Liver (tissue), 8 donors: ENCODE measurements at regions not wholly inside any gene's neighbourhood (a gene's known extent, or its start where the extent isn't known, plus 50 kb on each side); places are given as distances from the start of the nearest gene placed in this dataset.

Experiments used
- DNase-seq: peaks from one replicate; pipeline ENCODE4 v3.0.0-alpha.2; 2017; ENCODE audit warnings: low spot score
- H3K27ac ChIP-seq, 2 donors: one replicate each; pipeline ENCODE4 v1.7.0; 2013; ENCODE audit warnings: inconsistent platforms in 2 of 2, low read length in 2 of 2, control low read depth in 1 of 2, low read depth in 1 of 2, mild to moderate bottlenecking in 1 of 2
- H3K27me3 ChIP-seq, 4 donors: one replicate each; pipeline versions ENCODE4 v1.6.1 to v1.7.0; 2013; ENCODE audit warnings: low read length in 3 of 4, inconsistent platforms in 1 of 4, mild to moderate bottlenecking in 1 of 4, moderate library complexity in 1 of 4; ENCODE audit not compliant: control insufficient read depth in 4 of 4, insufficient read depth in 4 of 4
- H3K36me3 ChIP-seq, 4 donors: one replicate each; pipeline versions ENCODE4 v1.6.1 to v1.7.0; 2013; ENCODE audit warnings: low read length in 3 of 4, mild to moderate bottlenecking in 3 of 4, low read depth in 1 of 4, moderate library complexity in 1 of 4; ENCODE audit not compliant: control insufficient read depth in 4 of 4, insufficient read depth in 3 of 4
- H3K4me1 ChIP-seq, 4 donors: one replicate each; pipeline versions ENCODE4 v1.6.1 to v1.7.0; 2013; ENCODE audit warnings: low read length in 3 of 4, mild to moderate bottlenecking in 3 of 4, moderate library complexity in 1 of 4; ENCODE audit not compliant: control insufficient read depth in 4 of 4, insufficient read depth in 4 of 4
- H3K4me3 ChIP-seq, 3 donors: one replicate each; pipeline versions ENCODE4 v1.6.1 to v1.7.0; 2013; ENCODE audit warnings: low read length in 3 of 3, control low read depth in 1 of 3, low read depth in 1 of 3, mild to moderate bottlenecking in 1 of 3
- H3K9ac ChIP-seq, 2 donors: one replicate each; pipeline ENCODE4 v1.7.0; 2013; ENCODE audit warnings: low read length in 2 of 2, mild to moderate bottlenecking in 2 of 2, moderate library complexity in 2 of 2, control low read depth in 1 of 2, low read depth in 1 of 2
- H3K9me3 ChIP-seq, 4 donors: one replicate each; pipeline versions ENCODE4 v1.6.1 to v1.7.0; 2013; ENCODE audit warnings: low read length in 3 of 4; ENCODE audit not compliant: control insufficient read depth in 4 of 4
- EGR1 ChIP-seq, 2 donors: IDR thresholded peaks; 2 replicates each; pipeline ENCODE4 v1.6.1; 2016 to 2018; ENCODE audit warnings: antibody characterized with exemption in 2 of 2, low read depth in 2 of 2
- FOXA1 ChIP-seq: IDR thresholded peaks from 2 replicates; pipeline ENCODE4 v1.6.1; 2016; ENCODE audit warnings: antibody characterized with exemption
- FOXA2 ChIP-seq: IDR thresholded peaks from 2 replicates; pipeline ENCODE4 v1.6.1; 2016; ENCODE audit warnings: antibody characterized with exemption
- GABPA ChIP-seq, 2 donors: IDR thresholded peaks in 1 of 2; conservative IDR thresholded peaks in 1 of 2; 2 replicates each; pipeline ENCODE4 v1.6.1; 2016; ENCODE audit warnings: antibody characterized with exemption in 2 of 2, mild to moderate bottlenecking in 1 of 2, moderate library complexity in 1 of 2
- HNF4G ChIP-seq: IDR thresholded peaks from 2 replicates; pipeline ENCODE4 v1.6.1; 2016; ENCODE audit warnings: antibody characterized with exemption
- JUND ChIP-seq, 2 donors: IDR thresholded peaks; 2 replicates each; pipeline ENCODE4 v1.6.1; 2016; ENCODE audit warnings: antibody characterized with exemption in 2 of 2
- NR2F2 ChIP-seq: IDR thresholded peaks from 2 replicates; pipeline ENCODE4 v1.6.1; 2016; ENCODE audit warnings: antibody characterized with exemption
- RAD21 ChIP-seq, 2 donors: IDR thresholded peaks; 2 replicates each; pipeline ENCODE4 v1.6.1; 2016; ENCODE audit warnings: antibody characterized with exemption in 2 of 2, mild to moderate bottlenecking in 2 of 2
- RXRA ChIP-seq, 2 donors: IDR thresholded peaks; 2 replicates each; pipeline ENCODE4 v1.6.1; 2017 to 2018; ENCODE audit warnings: antibody characterized with exemption in 2 of 2, mild to moderate bottlenecking in 1 of 2
- YY1 ChIP-seq: IDR thresholded peaks from 2 replicates; pipeline ENCODE4 v1.6.1; 2016; ENCODE audit warnings: antibody characterized with exemption, mild to moderate bottlenecking
- WGBS: extraction: QIAGEN DNeasy Blood & Tissue Kit; methylation state at CpG from one replicate; pipeline ENCODE4 v1.1.7; 2013; 5-methylcytosine and 5-hydroxymethylcytosine counted together
- TF ChIP-seq, protein P1 (sequence below): IDR thresholded peaks from 2 replicates; pipeline ENCODE4 v1.6.1; 2016; ENCODE audit warnings: antibody characterized with exemption, mild to moderate bottlenecking
- TF ChIP-seq, protein P2 (sequence below): fragments of 150-350 bp; IDR thresholded peaks from 2 replicates; pipeline ENCODE4 v1.5.1; 2017; ENCODE audit warnings: improper control_type of control experiment, low read depth, low read length; ENCODE audit not compliant: missing input control
- TF ChIP-seq, protein P3 (sequence below): IDR thresholded peaks from 2 replicates; pipeline ENCODE4 v1.6.1; 2016; ENCODE audit warnings: antibody characterized with exemption
- TF ChIP-seq, protein P4 (sequence below): IDR thresholded peaks from 2 replicates; pipeline ENCODE4 v1.6.1; 2016; ENCODE audit warnings: antibody characterized with exemption
- donor health status: healthy.
- donor health status: healthy.
- donor health status: healthy.
- donor health status: healthy.
- donor health status: healthy.

DNA sequence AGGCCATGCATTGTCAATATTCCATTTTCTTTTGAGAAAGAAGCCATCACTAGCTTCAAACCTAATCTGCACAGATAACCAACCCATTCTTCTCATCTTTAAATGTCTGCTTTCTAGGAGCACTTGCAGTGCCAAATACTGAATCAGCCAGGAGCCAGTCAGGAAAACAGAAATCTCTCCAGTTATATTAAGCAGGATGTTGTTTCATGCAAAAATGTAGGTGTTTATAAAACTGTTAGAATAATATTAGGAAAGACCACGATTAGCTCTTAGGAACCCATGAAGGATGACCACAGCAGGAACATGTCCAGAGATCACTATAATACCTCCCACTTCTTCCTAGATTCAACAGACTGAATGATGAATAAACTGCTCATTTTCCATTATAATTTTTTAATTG is 86.0 kb downstream of the TTC32 start:
- Histone ChIP-seq H3K27ac (no peak overlapping the region), H3K27me3 (no peaks in the 10 kb centered on the region), H3K9me3 (no peaks in the 10 kb centered on the region), H3K4me3 (no peak overlapping the region), H3K4me1 (no peaks in the 10 kb centered on the region), H3K36me3 (no peaks in the 10 kb centered on the region), H3K9ac (no peak overlapping the region)
- TF ChIP-seq NR2F2 (no peak), RAD21 (IDR thresholded peaks at IDR 0.05) (no peak), RXRA (IDR thresholded peaks at IDR 0.05) (no peak), FOXA1 (no peak), JUND (IDR thresholded peaks at IDR 0.05) (no peak), YY1 (no peak), EGR1 (IDR thresholded peaks at IDR 0.05; ENCODE audit: low read depth in 2 of 2) (no peak), GABPA (IDR thresholded peaks at IDR 0.05 in 1 of 2, conservative IDR thresholded peaks at IDR 0.05 in 1 of 2) (no peak), HNF4G (no peak)
- TF ChIP-seq, protein P1, sequence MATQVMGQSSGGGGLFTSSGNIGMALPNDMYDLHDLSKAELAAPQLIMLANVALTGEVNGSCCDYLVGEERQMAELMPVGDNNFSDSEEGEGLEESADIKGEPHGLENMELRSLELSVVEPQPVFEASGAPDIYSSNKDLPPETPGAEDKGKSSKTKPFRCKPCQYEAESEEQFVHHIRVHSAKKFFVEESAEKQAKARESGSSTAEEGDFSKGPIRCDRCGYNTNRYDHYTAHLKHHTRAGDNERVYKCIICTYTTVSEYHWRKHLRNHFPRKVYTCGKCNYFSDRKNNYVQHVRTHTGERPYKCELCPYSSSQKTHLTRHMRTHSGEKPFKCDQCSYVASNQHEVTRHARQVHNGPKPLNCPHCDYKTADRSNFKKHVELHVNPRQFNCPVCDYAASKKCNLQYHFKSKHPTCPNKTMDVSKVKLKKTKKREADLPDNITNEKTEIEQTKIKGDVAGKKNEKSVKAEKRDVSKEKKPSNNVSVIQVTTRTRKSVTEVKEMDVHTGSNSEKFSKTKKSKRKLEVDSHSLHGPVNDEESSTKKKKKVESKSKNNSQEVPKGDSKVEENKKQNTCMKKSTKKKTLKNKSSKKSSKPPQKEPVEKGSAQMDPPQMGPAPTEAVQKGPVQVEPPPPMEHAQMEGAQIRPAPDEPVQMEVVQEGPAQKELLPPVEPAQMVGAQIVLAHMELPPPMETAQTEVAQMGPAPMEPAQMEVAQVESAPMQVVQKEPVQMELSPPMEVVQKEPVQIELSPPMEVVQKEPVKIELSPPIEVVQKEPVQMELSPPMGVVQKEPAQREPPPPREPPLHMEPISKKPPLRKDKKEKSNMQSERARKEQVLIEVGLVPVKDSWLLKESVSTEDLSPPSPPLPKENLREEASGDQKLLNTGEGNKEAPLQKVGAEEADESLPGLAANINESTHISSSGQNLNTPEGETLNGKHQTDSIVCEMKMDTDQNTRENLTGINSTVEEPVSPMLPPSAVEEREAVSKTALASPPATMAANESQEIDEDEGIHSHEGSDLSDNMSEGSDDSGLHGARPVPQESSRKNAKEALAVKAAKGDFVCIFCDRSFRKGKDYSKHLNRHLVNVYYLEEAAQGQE: no peak
- TF ChIP-seq, protein P2, sequence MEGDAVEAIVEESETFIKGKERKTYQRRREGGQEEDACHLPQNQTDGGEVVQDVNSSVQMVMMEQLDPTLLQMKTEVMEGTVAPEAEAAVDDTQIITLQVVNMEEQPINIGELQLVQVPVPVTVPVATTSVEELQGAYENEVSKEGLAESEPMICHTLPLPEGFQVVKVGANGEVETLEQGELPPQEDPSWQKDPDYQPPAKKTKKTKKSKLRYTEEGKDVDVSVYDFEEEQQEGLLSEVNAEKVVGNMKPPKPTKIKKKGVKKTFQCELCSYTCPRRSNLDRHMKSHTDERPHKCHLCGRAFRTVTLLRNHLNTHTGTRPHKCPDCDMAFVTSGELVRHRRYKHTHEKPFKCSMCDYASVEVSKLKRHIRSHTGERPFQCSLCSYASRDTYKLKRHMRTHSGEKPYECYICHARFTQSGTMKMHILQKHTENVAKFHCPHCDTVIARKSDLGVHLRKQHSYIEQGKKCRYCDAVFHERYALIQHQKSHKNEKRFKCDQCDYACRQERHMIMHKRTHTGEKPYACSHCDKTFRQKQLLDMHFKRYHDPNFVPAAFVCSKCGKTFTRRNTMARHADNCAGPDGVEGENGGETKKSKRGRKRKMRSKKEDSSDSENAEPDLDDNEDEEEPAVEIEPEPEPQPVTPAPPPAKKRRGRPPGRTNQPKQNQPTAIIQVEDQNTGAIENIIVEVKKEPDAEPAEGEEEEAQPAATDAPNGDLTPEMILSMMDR: no peak
- TF ChIP-seq, protein P3, sequence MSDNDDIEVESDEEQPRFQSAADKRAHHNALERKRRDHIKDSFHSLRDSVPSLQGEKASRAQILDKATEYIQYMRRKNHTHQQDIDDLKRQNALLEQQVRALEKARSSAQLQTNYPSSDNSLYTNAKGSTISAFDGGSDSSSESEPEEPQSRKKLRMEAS: no peak
- DNase-seq: no peak
- WGBS: 69% methylated on average over 1 of the region's 1 CpG

DNA sequence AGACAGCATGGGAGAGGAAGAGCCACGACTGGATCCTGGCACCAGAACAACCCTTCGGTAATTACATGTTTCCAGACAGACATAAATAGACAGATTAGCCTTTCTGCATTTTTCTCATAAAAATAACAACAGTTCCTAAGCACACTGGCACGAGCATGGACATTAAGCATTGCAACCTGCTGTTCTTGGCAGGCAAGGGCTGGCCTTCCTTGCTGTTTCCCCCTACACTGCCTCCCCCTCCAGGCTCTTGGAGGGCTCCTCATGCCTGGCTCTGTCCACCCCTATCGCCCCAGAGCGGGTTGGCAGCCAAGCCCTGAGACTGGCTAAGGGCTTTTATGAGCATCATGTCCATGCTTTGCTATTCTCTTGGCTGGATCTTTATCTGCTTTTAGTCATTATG is 89.6 kb downstream of the TTC32 start:
- no peak for DNase-seq
- H3K27me3 ChIP-seq: no peaks in the 10 kb centered on the region

More for the DNA sequence above, 89.6 kb downstream of the TTC32 start:
- H3K36me3 ChIP-seq: no peaks in the 10 kb centered on the region
- H3K9me3 ChIP-seq: no peaks in the 10 kb centered on the region
- TF ChIP-seq, protein P4, sequence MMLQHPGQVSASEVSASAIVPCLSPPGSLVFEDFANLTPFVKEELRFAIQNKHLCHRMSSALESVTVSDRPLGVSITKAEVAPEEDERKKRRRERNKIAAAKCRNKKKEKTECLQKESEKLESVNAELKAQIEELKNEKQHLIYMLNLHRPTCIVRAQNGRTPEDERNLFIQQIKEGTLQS: no peak
- TF ChIP-seq, protein P3: no peak
- TF ChIP-seq HNF4G (no peak), FOXA2 (no peak), JUND (IDR thresholded peaks at IDR 0.05) (no peak), RXRA (IDR thresholded peaks at IDR 0.05) (no peak)
- TF ChIP-seq, protein P2: no peak
- no peak overlapping the region for H3K4me3 ChIP-seq
- H3K27ac ChIP-seq: no peak overlapping the region
- WGBS: 86% methylated on average over 5 of the region's 5 CpGs
- H3K9ac ChIP-seq: no peak overlapping the region
- no peaks in the 10 kb centered on the region for H3K4me1 ChIP-seq
